C1 segment of cervical spinal cord (tissue), 14 donors: ENCODE measurements at regions not wholly inside any gene's neighbourhood (a gene's known extent, or its start where the extent isn't known, plus 50 kb on each side); places are given as distances from the start of the nearest gene placed in this dataset.
A peak's percentile ranks its signal among the peaks of the same experiment; 100 is the strongest.

Experiments used
- DNase-seq, 14 donors: peaks; one replicate each; lab custom pipeline; 2025; lab: John Stamatoyannopoulos, UW

- DNase-seq = no peak
These were observed 179.2 kb downstream of the AASDH start for GRCh38 chr4:56208103-56208502.

- DNase-seq = no peak
These were observed 181.0 kb downstream of the AASDH start for GRCh38 chr4:56206258-56206657.

GRCh38 chr4:56200275-56200674, 187.0 kb downstream of the AASDH start:
- no peak for DNase-seq

- no peak for DNase-seq
These were observed 189.0 kb downstream of the AASDH start for GRCh38 chr4:56198265-56198664.

GRCh38 chr4:56197387-56197786, 189.9 kb downstream of the AASDH start:
- no peak for DNase-seq

GRCh38 chr4:56195025-56195424, 192.3 kb downstream of the AASDH start:
- DNase-seq = no peak

GRCh38 chr4:56191534-56191933, 195.8 kb downstream of the AASDH start:
- no peak for DNase-seq

- no peak for DNase-seq
These were observed 199.6 kb downstream of the AASDH start for GRCh38 chr4:56187688-56188087.

GRCh38 chr4:56186808-56187523, 200.3 kb downstream of the AASDH start:
- DNase-seq = no peak

GRCh38 chr4:56185901-56186300, 201.4 kb downstream of the AASDH start:
- no peak for DNase-seq

GRCh38 chr4:56184214-56184613, 203.1 kb downstream of the AASDH start:
- no peak for DNase-seq

- peak in 5 of 14 donors; percentile 1 to 23 (median 8) for DNase-seq
These were observed 203.8 kb downstream of the AASDH start for GRCh38 chr4:56183344-56183959.

- DNase-seq = no peak
These were observed 204.9 kb downstream of the AASDH start for GRCh38 chr4:56182356-56182755.

- DNase-seq = no peak
These were observed 205.9 kb downstream of the AASDH start for GRCh38 chr4:56181140-56181953.

- DNase-seq = no peak
These were observed 218.2 kb downstream of the AASDH start for GRCh38 chr4:56169061-56169460.

GRCh38 chr4:56164907-56165306, 216.2 kb downstream of the CEP135 start:
- DNase-seq = no peak

GRCh38 chr4:56160636-56161035, 211.9 kb downstream of the CEP135 start:
- no peak for DNase-seq

- DNase-seq = no peak
These were observed 209.7 kb downstream of the CEP135 start for GRCh38 chr4:56158483-56158882.

GRCh38 chr4:56156141-56156540, 207.4 kb downstream of the CEP135 start:
- no peak for DNase-seq

- no peak for DNase-seq
These were observed 206.7 kb downstream of the CEP135 start for GRCh38 chr4:56155432-56155831.

- no peak for DNase-seq
These were observed 200.8 kb downstream of the CEP135 start for GRCh38 chr4:56149591-56149990.

GRCh38 chr4:56148428-56148827, 199.7 kb downstream of the CEP135 start:
- no peak for DNase-seq

GRCh38 chr4:56147371-56147770, 198.6 kb downstream of the CEP135 start:
- DNase-seq = no peak
